Rectal smooth muscle tissue (tissue), 1 donor: ENCODE measurements at regions not wholly inside any gene's neighbourhood (a gene's known extent, or its start where the extent isn't known, plus 50 kb on each side); places are given as distances from the start of the nearest gene placed in this dataset.

Experiments
- H3K27ac ChIP-seq: one replicate; pipeline ENCODE4 v1.7.0; 2013; ENCODE audit warnings: low read depth, low read length, inconsistent platforms
- H3K27me3 ChIP-seq: one replicate; pipeline ENCODE4 v1.7.0; 2013; ENCODE audit warnings: low read length; ENCODE audit not compliant: control insufficient read depth, insufficient read depth
- H3K36me3 ChIP-seq: one replicate; pipeline ENCODE4 v1.7.0; 2013; ENCODE audit warnings: low read length; ENCODE audit not compliant: control insufficient read depth, insufficient read depth
- H3K4me1 ChIP-seq: one replicate; pipeline ENCODE4 v1.7.0; 2013; ENCODE audit warnings: low read length; ENCODE audit not compliant: control insufficient read depth, insufficient read depth
- H3K4me3 ChIP-seq: one replicate; pipeline ENCODE4 v1.7.0; 2013; ENCODE audit warnings: low read length
- H3K9ac ChIP-seq: one replicate; pipeline ENCODE4 v1.7.0; 2013; ENCODE audit warnings: low read length

DNA sequence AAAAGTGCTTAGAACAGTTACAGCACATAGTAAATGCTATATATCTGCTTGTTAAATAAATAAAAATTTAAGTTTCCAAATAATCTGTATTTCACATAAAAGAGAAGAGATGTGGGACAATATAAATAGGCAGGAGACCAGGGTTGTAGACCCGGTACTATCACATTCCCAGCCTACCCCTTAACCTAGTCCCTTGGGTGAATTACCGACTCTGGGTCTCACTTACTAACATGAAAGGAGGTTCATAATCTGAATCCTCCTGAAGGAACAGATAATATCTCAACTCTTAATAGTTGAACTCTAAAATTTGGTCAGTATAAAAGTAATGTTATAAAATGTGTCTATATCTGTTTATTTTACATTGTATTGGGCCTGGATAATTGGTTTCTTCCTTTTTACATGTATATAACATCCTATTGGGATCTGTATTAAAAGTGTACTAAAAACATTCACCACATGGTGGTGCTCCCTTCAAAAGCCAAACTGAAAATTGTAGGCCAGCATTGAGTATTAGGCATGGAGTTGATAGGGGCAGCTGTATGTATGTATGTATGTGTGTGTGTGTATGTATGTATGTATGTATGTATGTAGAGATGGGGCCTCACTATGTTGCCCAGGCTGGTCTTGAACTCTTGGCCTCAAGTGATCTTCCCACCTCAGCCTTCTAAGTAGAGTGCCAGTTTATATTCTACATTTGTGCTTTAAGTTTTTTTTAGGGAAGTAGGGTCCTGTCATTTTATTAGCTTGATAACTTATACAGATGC lies 64.2 kb upstream of the ABL1 start:
- Histone ChIP-seq H3K4me1 (peaks cover 11% of the 10 kb centered on the region), H3K36me3 (no peaks in the 10 kb centered on the region), H3K27me3 (no peaks in the 10 kb centered on the region), H3K4me3 (no peak overlapping the region), H3K27ac (no peak overlapping the region), H3K9ac (no peak overlapping the region)

GRCh38 chr9:130772185-130772584 lies 62.9 kb upstream of the ABL1 start:
- Histone ChIP-seq H3K27me3 (no peaks in the 10 kb centered on the region), H3K27ac (no peak overlapping the region), H3K4me1 (no peaks in the 10 kb centered on the region), H3K4me3 (no peak overlapping the region), H3K36me3 (no peaks in the 10 kb centered on the region), H3K9ac (no peak overlapping the region)

DNA sequence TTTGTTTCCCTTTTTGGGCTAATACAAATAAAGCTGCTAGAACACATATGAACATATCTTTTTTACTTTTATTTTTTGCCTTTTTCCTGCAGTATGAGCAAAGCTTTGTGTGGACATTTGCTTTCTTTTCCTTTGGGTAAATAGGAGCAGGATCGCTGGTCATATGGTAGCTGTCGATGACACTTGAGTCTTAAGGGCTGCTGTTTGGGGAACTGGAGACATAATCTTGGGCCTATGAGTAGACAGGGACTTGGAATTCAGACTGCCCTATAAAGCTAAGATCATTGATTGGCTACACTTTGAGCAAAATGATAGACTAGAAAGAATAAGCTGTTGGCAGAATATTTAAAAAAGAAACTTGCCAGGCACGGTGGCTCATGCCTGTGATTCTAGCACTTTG lies 60.9 kb upstream of the ABL1 start:
- Histone ChIP-seq H3K36me3 (no peaks in the 10 kb centered on the region), H3K4me1 (peaks cover 10% of the 10 kb centered on the region), H3K27ac (no peak overlapping the region), H3K27me3 (no peaks in the 10 kb centered on the region), H3K9ac (no peak overlapping the region), H3K4me3 (no peak overlapping the region)

DNA sequence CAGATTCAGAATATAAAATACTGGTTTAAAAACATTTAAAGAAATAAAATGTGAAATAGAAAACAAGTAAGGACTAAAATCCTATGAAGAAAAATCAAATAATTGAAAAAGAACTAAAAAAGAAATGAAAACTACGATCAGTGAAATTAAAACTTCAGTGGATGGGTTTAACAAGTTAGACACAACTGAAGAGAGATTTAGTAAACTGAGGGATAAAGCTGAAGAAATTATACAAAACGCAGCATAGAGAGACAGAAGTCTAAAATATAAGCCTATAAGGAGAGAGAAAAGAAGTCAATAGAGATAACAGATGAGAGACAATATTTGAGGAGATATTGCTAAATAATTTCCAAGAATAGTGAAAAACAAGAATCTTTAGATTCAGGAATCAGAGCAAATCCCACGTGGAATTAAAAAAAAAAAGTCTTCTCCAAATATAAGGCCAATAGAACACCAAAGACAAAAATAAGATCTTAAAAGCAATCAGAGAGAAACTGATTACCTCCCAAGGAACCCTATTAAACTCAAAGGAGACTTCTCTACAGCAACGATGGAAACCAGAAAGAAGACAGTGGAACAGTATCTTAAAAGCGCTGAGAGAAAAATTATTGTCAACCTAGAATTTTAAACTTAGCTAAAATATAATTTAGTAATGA lies 59.6 kb upstream of the ABL1 start:
- Histone ChIP-seq H3K27ac (no peak overlapping the region), H3K4me1 (peaks cover 22% of the 10 kb centered on the region), H3K27me3 (no peaks in the 10 kb centered on the region), H3K36me3 (no peaks in the 10 kb centered on the region), H3K4me3 (no peak overlapping the region), H3K9ac (no peak overlapping the region)

GRCh38 chr9:130779153-130779855 lies 55.8 kb upstream of the ABL1 start:
- Histone ChIP-seq H3K9ac (no peak overlapping the region), H3K36me3 (no peaks in the 10 kb centered on the region), H3K27me3 (no peaks in the 10 kb centered on the region), H3K4me1 (peaks cover 46% of the 10 kb centered on the region), H3K27ac (peak overlapping the region; percentile 99), H3K4me3 (peak overlapping the region; percentile 8)

DNA sequence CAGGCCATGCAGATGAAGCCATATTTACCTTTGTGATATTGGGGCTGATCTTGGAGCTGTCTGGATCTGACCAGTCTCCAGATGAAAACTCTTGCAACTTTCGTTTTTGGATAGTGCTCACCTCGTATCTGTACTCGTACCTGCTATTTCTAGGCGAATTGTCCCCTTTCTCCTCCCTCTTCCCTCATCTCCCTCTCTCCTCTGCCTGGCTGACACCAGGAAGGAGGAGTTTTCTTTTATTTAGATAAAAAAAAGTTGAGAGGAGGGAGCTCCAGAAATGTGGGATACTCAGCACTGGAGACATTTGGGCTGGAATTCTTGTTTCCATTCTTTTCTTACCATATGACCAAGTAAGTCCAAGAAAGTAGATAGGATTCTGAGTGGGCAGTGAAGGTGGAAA lies 54.6 kb upstream of the ABL1 start:
- H3K4me3 ChIP-seq, result peak overlapping the region; percentile 58
- peak overlapping the region; percentile 43 for H3K9ac ChIP-seq
- no peaks in the 10 kb centered on the region for H3K36me3 ChIP-seq
- no peaks in the 10 kb centered on the region for H3K27me3 ChIP-seq
- peaks cover 46% of the 10 kb centered on the region for H3K4me1 ChIP-seq
- H3K27ac ChIP-seq, result peak overlapping the region; percentile 99

DNA sequence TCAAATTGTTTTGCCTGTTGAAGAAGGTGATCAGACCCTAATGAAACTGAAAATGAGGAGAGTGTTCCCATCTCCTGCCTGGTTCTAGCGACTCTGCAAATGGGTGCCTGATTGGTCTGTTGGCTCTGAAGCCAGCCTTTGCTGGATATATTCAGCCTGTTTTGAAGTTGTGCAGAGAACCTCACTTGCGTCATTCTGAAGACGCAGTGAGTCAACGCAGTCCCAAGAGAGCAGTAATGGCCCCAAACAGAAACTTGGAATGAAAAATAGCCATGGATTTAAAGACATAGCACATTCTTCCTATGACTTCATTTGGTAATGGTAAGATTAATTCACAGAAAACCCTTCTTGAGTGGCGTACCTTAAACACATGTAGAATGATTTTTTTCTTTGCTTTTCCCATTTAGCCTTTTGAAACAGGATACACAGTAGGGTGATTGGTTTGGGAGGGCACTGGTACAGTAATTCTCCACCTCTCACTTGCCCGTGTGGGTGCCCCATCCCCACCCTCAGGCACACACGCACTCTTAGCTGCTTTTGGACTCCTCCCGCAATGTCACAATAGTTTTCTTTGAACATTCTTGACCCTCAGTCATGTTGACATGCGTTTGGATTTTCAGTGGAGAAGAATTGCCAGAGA lies 54.1 kb upstream of the ABL1 start:
- Histone ChIP-seq H3K9ac (no peak overlapping the region), H3K27ac (peak overlapping the region; percentile 99), H3K4me1 (peaks cover 46% of the 10 kb centered on the region), H3K4me3 (peak overlapping the region; percentile 58), H3K36me3 (no peaks in the 10 kb centered on the region), H3K27me3 (no peaks in the 10 kb centered on the region)

DNA sequence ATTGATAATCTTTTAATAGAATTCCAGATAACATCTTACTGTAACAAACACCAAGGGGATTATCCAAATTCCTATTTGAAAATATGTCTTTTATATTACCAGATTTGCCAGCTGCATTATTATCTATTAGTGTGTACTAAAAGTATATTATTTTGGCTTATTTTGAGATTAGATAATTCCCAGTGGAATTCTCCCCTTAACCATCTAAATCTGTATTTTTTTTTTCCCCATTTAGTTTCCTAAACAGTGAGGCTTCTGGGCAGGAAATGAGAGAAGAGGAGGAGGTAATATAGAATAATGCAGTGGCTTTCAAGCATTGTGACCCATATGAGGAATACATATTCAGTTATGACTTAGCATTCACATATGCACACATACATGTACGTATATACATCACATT lies 53.5 kb upstream of the ABL1 start:
- Histone ChIP-seq H3K9ac (no peak overlapping the region), H3K27ac (peak overlapping the region; percentile 99), H3K36me3 (no peaks in the 10 kb centered on the region), H3K27me3 (no peaks in the 10 kb centered on the region), H3K4me1 (peaks cover 48% of the 10 kb centered on the region), H3K4me3 (no peak overlapping the region)

GRCh38 chr9:130782886-130783530 lies 52.0 kb upstream of the ABL1 start:
- Histone ChIP-seq H3K36me3 (no peaks in the 10 kb centered on the region), H3K27ac (peak overlapping the region; percentile 99), H3K4me3 (no peak overlapping the region), H3K4me1 (peaks cover 48% of the 10 kb centered on the region), H3K27me3 (no peaks in the 10 kb centered on the region), H3K9ac (no peak overlapping the region)

DNA sequence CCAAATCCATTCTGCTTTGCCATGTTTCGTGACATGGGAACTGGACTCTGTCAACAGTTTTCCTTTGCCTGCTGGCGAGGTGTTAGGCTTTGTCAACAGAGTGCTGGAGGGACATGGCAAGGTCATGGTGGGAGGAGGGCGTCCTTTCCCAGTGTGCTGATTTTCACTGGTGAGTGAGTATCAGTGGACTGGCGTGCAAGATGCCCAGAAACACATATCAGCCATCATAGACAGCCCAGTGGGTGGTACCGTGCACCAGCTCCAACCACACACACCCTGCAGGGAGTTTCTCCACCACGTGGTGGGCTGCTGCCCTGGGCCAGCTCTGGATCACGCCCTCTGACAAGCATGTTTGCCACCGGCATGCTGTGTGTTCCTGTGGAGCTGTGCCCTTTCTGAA lies 50.0 kb upstream of the ABL1 start:
- Histone ChIP-seq H3K9ac (no peak overlapping the region), H3K4me1 (peaks cover 30% of the 10 kb centered on the region), H3K4me3 (no peak overlapping the region), H3K27me3 (no peaks in the 10 kb centered on the region), H3K36me3 (no peaks in the 10 kb centered on the region), H3K27ac (no peak overlapping the region)
